Stimulated activated effector memory CD8-positive, alpha-beta T cell treated with anti-CD3 and anti-CD28 coated beads, Interleukin-12 subunit alpha, Interleukin-12 subunit beta, amount 100 ng/mL, for 72 hours (primary cell): ENCODE measurements at regions not wholly inside any gene's neighbourhood (a gene's known extent, or its start where the extent isn't known, plus 50 kb on each side); places are given as distances from the start of the nearest gene placed in this dataset.
"Not testable (repeated sequence)": the region's sequence is repeated elsewhere in the genome, so short reads cannot be mapped to it uniquely, and the experiment has no call there.

ENCODE experiments used
- ATAC-seq: fragments of 150-1000 bp; cut with Tn5 transposase; 2 replicates; pipeline ENCODE4 v1.10.0; 2021
- DNase-seq, 2 donors: peaks; one replicate each; pipeline ENCODE4 v3.0.0; 2021 to 2022; ENCODE audit warnings: low spot score in 2 of 2
- H3K27ac Mint-ChIP-seq: one replicate; pipeline ENCODE4 v1.8.0; 2022; ENCODE audit warnings: mild to moderate bottlenecking, mixed read lengths
- H3K36me3 Mint-ChIP-seq: one replicate; pipeline ENCODE4 v1.8.0; 2022; ENCODE audit warnings: mild to moderate bottlenecking, mixed read lengths
- H3K4me1 Mint-ChIP-seq: one replicate; pipeline ENCODE4 v1.8.0; 2022; ENCODE audit warnings: mixed read lengths
- H3K4me3 Mint-ChIP-seq: one replicate; pipeline ENCODE4 v1.8.0; 2022; ENCODE audit warnings: mild to moderate bottlenecking, mixed read lengths
- H3K9me3 Mint-ChIP-seq: one replicate; pipeline ENCODE4 v1.8.0; 2022; ENCODE audit warnings: mixed read lengths

- H3K27ac Mint-ChIP-seq: no peak overlapping the region
- DNase-seq (no peak), ATAC-seq (no peak)
- H3K4me1 Mint-ChIP-seq: no peaks in the 10 kb centered on the region
- no peak overlapping the region for H3K4me3 Mint-ChIP-seq
- H3K9me3 Mint-ChIP-seq: no peaks in the 10 kb centered on the region
- H3K36me3 Mint-ChIP-seq: no peaks in the 10 kb centered on the region
These were observed 112.3 kb upstream of the HES1 start for GRCh38 chr3:194023501-194024280.

GRCh38 chr3:194025119-194025518, 110.8 kb upstream of the HES1 start:
- Mint-ChIP-seq H3K9me3 (no peaks in the 10 kb centered on the region), H3K4me1 (no peaks in the 10 kb centered on the region), H3K4me3 (no peak overlapping the region), H3K36me3 (no peaks in the 10 kb centered on the region), H3K27ac (no peak overlapping the region)
- no peak for ATAC-seq
- DNase-seq: no peak

DNA sequence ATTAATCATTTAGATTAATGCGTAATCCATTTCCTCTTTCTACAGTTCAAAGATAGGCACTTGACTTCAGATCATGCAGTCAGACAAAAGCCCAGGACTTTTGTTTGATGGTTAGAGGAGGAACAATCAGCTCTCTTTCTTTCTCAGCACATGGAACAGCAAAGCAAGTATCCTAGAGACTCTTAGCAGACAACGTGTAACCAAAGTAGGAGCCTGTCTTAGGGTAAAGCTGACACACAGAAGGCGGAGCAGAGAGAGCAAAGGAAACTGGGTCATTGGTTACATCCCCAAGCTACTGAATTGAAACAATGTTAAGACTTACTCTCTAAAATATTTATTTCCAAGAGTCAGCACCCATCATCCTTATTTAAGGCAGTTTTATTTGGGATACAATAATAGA, 110.0 kb upstream of the HES1 start:
- DNase-seq (no peak), ATAC-seq (no peak)
- no peaks in the 10 kb centered on the region for H3K9me3 Mint-ChIP-seq
- no peak overlapping the region for H3K27ac Mint-ChIP-seq
- H3K4me1 Mint-ChIP-seq: no peaks in the 10 kb centered on the region
- H3K4me3 Mint-ChIP-seq: no peak overlapping the region
- no peaks in the 10 kb centered on the region for H3K36me3 Mint-ChIP-seq

GRCh38 chr3:194028434-194029004, 107.4 kb upstream of the HES1 start:
- no peak for ATAC-seq

DNA sequence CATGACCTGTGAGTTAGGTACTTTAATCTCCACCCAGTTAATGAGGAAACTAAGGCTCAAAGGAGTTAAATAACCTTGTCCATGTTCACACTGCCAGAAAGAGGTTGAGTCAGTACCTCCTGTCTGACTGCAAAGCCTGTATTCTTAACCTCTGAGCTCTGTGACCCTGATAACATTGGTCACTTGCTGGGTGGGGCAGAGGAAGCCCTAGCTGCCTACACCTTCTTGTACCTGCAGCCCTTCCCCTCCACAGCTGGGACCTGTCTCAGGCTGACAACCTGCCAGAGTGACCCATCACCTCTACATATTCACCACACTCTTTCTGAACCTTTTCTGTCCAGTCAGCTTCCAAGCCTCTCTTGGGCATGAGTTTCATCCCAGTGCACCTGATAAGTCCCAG, 106.1 kb upstream of the HES1 start:
- H3K4me1 Mint-ChIP-seq: no peaks in the 10 kb centered on the region
- ATAC-seq (no peak), DNase-seq (no peak)
- H3K4me3 Mint-ChIP-seq: no peak overlapping the region
- H3K9me3 Mint-ChIP-seq: no peaks in the 10 kb centered on the region
- H3K27ac Mint-ChIP-seq: peak overlapping the region; percentile 21
- no peaks in the 10 kb centered on the region for H3K36me3 Mint-ChIP-seq

More at GRCh38 chr3:194028434-194029004, 107.4 kb upstream of the HES1 start:
- H3K4me3 Mint-ChIP-seq: no peak overlapping the region
- no peaks in the 10 kb centered on the region for H3K36me3 Mint-ChIP-seq
- no peak overlapping the region for H3K27ac Mint-ChIP-seq
- no peaks in the 10 kb centered on the region for H3K4me1 Mint-ChIP-seq
- DNase-seq: no peak
- no peaks in the 10 kb centered on the region for H3K9me3 Mint-ChIP-seq

DNA sequence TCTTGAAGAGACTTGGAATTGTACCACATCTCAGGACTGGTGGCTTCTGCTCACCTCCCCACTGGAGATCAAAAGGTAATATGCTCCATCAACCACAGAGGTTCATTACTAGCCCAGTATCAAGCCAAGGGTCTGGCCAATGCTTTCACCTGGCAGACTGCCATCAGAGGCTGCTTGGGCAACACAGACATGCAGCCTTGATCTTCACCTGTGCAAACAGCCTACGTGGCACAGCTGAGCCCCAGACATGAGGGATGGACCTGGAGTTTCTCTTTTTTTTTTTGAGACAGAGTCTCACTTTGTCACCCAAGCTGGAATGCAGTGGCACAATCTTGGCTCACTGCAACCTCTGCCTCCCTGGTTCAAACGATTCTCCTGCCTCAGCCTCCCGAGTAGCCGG, 105.6 kb upstream of the HES1 start:
- no peak overlapping the region for H3K27ac Mint-ChIP-seq
- H3K36me3 Mint-ChIP-seq: no peaks in the 10 kb centered on the region
- H3K4me1 Mint-ChIP-seq: no peaks in the 10 kb centered on the region
- H3K9me3 Mint-ChIP-seq: no peaks in the 10 kb centered on the region
- no peak overlapping the region for H3K4me3 Mint-ChIP-seq
- ATAC-seq (peak; percentile 4), DNase-seq (no peak)

GRCh38 chr3:194031349-194031748, 104.6 kb upstream of the HES1 start:
- H3K9me3 Mint-ChIP-seq: no peaks in the 10 kb centered on the region
- no peaks in the 10 kb centered on the region for H3K4me1 Mint-ChIP-seq
- ATAC-seq (no peak), DNase-seq (no peak)
- no peak overlapping the region for H3K27ac Mint-ChIP-seq
- no peaks in the 10 kb centered on the region for H3K36me3 Mint-ChIP-seq
- H3K4me3 Mint-ChIP-seq: no peak overlapping the region

DNA sequence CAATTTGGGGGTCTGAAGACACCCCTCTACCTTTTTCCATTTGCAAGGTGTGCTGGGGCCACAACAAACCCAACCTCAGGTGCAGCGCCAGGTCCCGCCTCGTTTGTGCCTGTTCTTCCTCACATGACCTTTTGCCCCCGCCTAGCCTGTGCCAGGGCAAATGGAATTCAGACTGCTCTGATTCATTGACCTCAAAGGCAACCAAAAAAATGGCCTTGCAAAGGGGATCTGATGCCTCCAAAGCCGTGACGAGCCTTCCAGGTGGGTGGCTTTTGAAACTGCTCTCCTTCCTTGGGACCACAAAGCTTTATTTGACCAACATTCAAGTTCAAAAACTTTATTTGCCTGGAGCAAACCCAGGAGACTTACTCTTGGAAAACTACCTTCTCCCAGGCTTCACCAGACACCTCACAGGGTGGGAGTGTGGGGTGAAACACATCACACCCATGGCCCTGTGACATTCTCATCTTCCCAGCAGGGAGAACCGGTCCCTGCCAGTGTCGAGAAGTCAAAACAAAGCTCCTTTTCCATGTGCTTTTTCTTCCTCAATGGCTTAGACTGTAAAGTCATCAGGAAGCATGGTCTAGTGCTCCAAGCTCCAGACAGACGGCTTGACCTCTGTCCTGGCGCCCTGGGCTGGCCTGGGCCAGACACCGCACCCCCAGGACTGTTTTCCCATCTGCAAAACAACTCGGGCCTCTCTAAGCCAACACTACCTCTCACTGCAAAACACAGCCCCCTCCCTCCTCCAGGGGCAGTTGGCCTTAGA, 103.9 kb upstream of the HES1 start:
- no peaks in the 10 kb centered on the region for H3K36me3 Mint-ChIP-seq
- no peaks in the 10 kb centered on the region for H3K9me3 Mint-ChIP-seq
- no peaks in the 10 kb centered on the region for H3K4me1 Mint-ChIP-seq
- H3K4me3 Mint-ChIP-seq: no peak overlapping the region
- H3K27ac Mint-ChIP-seq: no peak overlapping the region
- DNase-seq (no peak), ATAC-seq (no peak)

DNA sequence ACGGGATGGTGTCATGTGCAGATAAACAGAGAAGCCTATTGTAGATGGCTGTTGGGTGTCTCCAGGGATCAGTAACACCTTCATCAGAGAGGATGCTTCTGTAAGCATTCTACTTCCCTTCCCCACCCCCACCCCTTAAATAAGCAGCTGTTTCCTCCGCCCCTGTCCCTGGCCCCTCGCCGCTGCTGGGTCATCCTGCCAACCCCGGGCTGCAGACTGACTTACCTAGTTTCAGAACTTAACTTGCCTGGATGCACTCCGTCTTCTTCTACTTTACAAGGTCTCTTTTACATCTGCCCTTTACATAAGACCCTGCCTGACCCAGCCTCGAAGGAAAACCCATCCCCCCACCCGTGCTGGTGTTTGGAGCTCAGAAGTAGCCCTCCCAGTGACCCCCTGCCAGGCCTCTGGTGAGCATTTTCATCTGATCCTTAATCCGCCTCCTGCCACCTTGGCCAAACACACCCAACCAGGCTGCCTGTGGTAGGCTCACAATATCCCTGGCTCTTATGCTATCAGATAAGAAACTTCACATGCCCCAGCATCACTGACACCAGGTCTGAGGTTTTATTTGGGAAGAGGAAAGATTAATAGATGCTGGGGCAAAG, 103.0 kb upstream of the HES1 start:
- Mint-ChIP-seq H3K27ac (no peak overlapping the region), H3K4me3 (no peak overlapping the region), H3K36me3 (no peaks in the 10 kb centered on the region), H3K4me1 (no peaks in the 10 kb centered on the region), H3K9me3 (no peaks in the 10 kb centered on the region)
- ATAC-seq: no peak
- DNase-seq: no peak

- Mint-ChIP-seq H3K36me3 (no peaks in the 10 kb centered on the region), H3K9me3 (no peaks in the 10 kb centered on the region), H3K4me3 (no peak overlapping the region), H3K4me1 (no peaks in the 10 kb centered on the region), H3K27ac (no peak overlapping the region)
- ATAC-seq (peak; percentile 9), DNase-seq (no peak)
These were observed 101.3 kb upstream of the HES1 start for GRCh38 chr3:194034346-194035336.

- H3K4me1 Mint-ChIP-seq: no peaks in the 10 kb centered on the region
- no peak overlapping the region for H3K4me3 Mint-ChIP-seq
These were observed 100.4 kb upstream of the HES1 start for GRCh38 chr3:194035406-194036138.

DNA sequence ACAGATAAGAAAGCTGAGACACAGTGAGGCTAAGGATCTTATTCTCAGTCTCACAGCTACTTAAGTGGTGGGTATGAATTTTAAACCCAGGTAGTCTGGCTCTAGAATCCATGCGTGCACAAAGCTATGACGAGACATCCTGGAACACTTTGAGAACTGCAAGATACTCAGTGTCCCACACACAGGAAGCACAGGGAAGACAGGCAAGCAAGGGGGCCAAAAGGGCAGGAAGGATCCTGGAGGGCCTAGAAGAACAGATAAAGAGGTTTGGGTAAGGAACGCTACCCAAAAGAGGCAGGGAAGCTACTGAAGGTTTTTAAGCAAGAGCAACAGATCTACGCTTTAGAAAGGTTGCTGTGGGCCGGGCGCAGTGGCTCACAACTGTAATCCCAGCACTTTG, 99.1 kb upstream of the HES1 start:
- Mint-ChIP-seq H3K36me3 (no peaks in the 10 kb centered on the region), H3K4me3 (no peak overlapping the region), H3K9me3 (no peaks in the 10 kb centered on the region), H3K4me1 (no peaks in the 10 kb centered on the region), H3K27ac (no peak overlapping the region)
- DNase-seq: no peak
- no peak for ATAC-seq

More at GRCh38 chr3:194035406-194036138, 100.4 kb upstream of the HES1 start:
- ATAC-seq (no peak), DNase-seq (no peak)
- no peaks in the 10 kb centered on the region for H3K9me3 Mint-ChIP-seq
- H3K27ac Mint-ChIP-seq: no peak overlapping the region
- no peaks in the 10 kb centered on the region for H3K36me3 Mint-ChIP-seq

GRCh38 chr3:194038346-194038745, 97.6 kb upstream of the HES1 start:
- ATAC-seq, H3K9me3 Mint-ChIP-seq, H3K36me3 Mint-ChIP-seq, H3K27ac Mint-ChIP-seq, H3K4me3 Mint-ChIP-seq, H3K4me1 Mint-ChIP-seq, DNase-seq: not testable (repeated sequence)

- no peak overlapping the region for H3K27ac Mint-ChIP-seq
- ATAC-seq: no peak
- no peaks in the 10 kb centered on the region for H3K36me3 Mint-ChIP-seq
- H3K4me3 Mint-ChIP-seq: no peak overlapping the region
- DNase-seq: no peak
- H3K9me3 Mint-ChIP-seq: no peaks in the 10 kb centered on the region
- H3K4me1 Mint-ChIP-seq: no peaks in the 10 kb centered on the region
These were observed 97.0 kb upstream of the HES1 start for GRCh38 chr3:194038960-194039359.
